Aorta (tissue), 5 donors: ENCODE measurements at regions not wholly inside any gene's neighbourhood (a gene's known extent, or its start where the extent isn't known, plus 50 kb on each side); places are given as distances from the start of the nearest gene placed in this dataset.
A peak's percentile ranks its signal among the peaks of the same experiment; 100 is the strongest.
"Not testable (repeated sequence)": the region's sequence is repeated elsewhere in the genome, so short reads cannot be mapped to it uniquely, and the experiment has no call there.

Experiments used
- ATAC-seq: fragments of 200-7000 bp; cut with Tn5 transposase; one replicate; pipeline ENCODE4 v1.9.1; 2022; ENCODE audit warnings: moderate library complexity; ENCODE audit not compliant: low FRiP score
- DNase-seq, 2 donors: peaks; one replicate each; pipeline ENCODE4 v3.0.0-alpha.2; 2020
- H3K27ac ChIP-seq, 2 donors: one replicate each; pipeline ENCODE4 v1.5.1; 2013; ENCODE audit warnings: low read length in 2 of 2, mild to moderate bottlenecking in 2 of 2, moderate library complexity in 2 of 2, control low read depth in 1 of 2, inconsistent platforms in 1 of 2, low read depth in 1 of 2
- H3K27me3 ChIP-seq, 2 donors: one replicate each; pipeline ENCODE4 v1.6.1; 2013; ENCODE audit warnings: control low read depth in 1 of 2, low read length in 1 of 2, mild to moderate bottlenecking in 1 of 2, moderate library complexity in 1 of 2; ENCODE audit not compliant: insufficient read depth in 2 of 2, control insufficient read depth in 1 of 2
- H3K36me3 ChIP-seq, 2 donors: one replicate each; pipeline ENCODE4 v1.6.1; 2013; ENCODE audit warnings: control low read depth in 1 of 2, low read length in 1 of 2, mild to moderate bottlenecking in 1 of 2; ENCODE audit not compliant: insufficient read depth in 2 of 2, control insufficient read depth in 1 of 2
- H3K4me1 ChIP-seq, 2 donors: one replicate each; pipeline ENCODE4 v1.6.1; 2013; ENCODE audit warnings: low read length in 2 of 2, control low read depth in 1 of 2, mild to moderate bottlenecking in 1 of 2, moderate library complexity in 1 of 2; ENCODE audit not compliant: insufficient read depth in 2 of 2, control insufficient read depth in 1 of 2
- H3K4me3 ChIP-seq, 2 donors: one replicate each; pipeline ENCODE4 v1.5.1; 2013; ENCODE audit warnings: low read length in 2 of 2, control low read depth in 1 of 2, mild to moderate bottlenecking in 1 of 2
- H3K9me3 ChIP-seq: one replicate; pipeline ENCODE4 v1.6.1; 2013; ENCODE audit warnings: mild to moderate bottlenecking, low read length; ENCODE audit not compliant: control insufficient read depth
- WGBS, 2 donors: extraction: QIAGEN DNeasy Blood & Tissue Kit; methylation state at CpG; one replicate each; pipeline ENCODE4 v1.1.7; 2013; 5-methylcytosine and 5-hydroxymethylcytosine counted together
- intact Hi-C, 2 donors: fragments of 100-400 bp; cut with DNase I; formaldehyde crosslinking; loops; one replicate each; pipeline versions ENCODE4 v1.14.2 to v1.15.0; 2022
- donor health status: healthy with polysubstance abuse.
- donor health status: Bipolar disorder and iron deficiency.
- donor health status: DM: no; HTN: no; CAD: no.
- donor health status: DM: no; HTN: no; CAD: no.
- donor health status: DM: yes; HTN: yes; CAD: no.

DNA sequence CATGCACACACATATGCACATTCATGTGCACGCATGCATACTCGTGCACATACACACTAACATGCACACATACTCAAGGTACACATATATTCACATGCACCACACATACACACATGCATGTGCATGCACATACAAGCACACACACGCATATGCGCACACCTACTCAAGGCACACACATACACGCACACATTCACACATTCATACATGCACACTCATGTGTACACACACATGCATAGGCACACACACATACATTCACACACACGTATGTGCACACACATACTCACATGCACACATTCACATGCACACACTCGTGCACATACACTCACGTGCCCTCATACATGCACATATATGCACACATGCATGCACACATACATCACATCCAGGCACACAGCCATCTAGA is 489.0 kb downstream of the MN1 start:
- WGBS, 2 donors, result 57 to 59% methylated on average over 8 of the region's 8 CpGs
- no peak overlapping the region for H3K4me3 ChIP-seq
- H3K27ac ChIP-seq, result no peak overlapping the region
- no peaks in the 10 kb centered on the region for H3K4me1 ChIP-seq
- ATAC-seq (no peak), DNase-seq (no peak)
- no peaks in the 10 kb centered on the region for H3K9me3 ChIP-seq
- no peaks in the 10 kb centered on the region for H3K36me3 ChIP-seq
- no peaks in the 10 kb centered on the region for H3K27me3 ChIP-seq
- intact Hi-C loops, result no loop called here

DNA sequence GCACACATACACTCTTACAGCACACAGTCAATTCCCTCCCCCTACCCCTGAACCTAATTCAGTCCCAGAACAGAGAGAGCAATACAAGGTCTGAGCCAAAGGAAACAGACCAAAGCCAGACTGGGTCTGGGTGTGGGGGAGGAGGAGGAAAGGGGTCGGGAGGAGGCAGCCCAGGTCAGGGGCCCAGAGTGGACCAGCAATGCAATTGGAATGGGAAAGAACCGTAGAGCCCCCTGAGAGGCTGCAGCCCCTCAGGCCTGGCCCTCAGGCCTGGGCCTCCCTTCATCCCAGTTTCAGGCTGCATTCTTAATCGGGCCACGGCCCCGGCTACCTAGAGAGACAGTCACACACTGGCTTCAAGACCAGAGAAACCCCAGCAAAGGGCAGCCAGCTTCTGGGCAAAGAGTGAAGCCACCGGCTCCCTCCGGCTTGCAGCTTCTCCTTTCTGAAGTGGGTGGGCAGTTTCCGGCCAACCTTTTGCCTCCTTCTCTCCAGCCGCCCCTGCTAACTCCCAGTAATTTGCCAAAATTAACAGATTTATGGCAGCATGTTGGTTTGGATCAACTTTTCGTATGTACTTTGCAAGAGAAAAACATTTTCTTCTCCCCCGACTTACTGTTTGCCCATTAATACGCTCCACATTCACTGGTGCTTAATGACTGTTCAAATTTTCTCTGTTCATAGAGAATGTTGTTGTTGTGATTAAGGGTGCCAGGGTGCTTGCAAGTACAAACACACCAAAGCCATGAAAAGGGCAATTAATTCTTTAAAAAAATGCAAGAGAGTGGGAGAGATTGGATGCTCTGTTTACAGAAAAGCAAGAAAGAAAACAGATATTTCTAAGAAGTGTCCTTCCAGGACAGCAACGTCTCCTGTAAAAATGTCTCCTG is 488.3 kb downstream of the MN1 start:
- Histone ChIP-seq H3K4me1 (no peaks in the 10 kb centered on the region), H3K27me3 (no peaks in the 10 kb centered on the region), H3K27ac (peak overlapping the region in 1 of 2 donors; percentile 32), H3K36me3 (no peaks in the 10 kb centered on the region), H3K9me3 (no peaks in the 10 kb centered on the region), H3K4me3 (no peak overlapping the region)
- WGBS, 2 donors, result 1 to 4% methylated on average over 13 of the region's 13 CpGs
- no peak for ATAC-seq
- DNase-seq, result no peak
- intact Hi-C loops, result no loop called here

GRCh38 chr22:27314276-27314807 is 487.2 kb downstream of the MN1 start:
- ATAC-seq, result no peak
- no peaks in the 10 kb centered on the region for H3K9me3 ChIP-seq
- H3K4me1 ChIP-seq, result no peaks in the 10 kb centered on the region
- intact Hi-C loops, result no loop called here
- H3K4me3 ChIP-seq, result no peak overlapping the region
- DNase-seq, result no peak
- WGBS, 2 donors, result 75 to 77% methylated on average over 9 of the region's 9 CpGs
- no peaks in the 10 kb centered on the region for H3K27me3 ChIP-seq
- H3K36me3 ChIP-seq, result no peaks in the 10 kb centered on the region
- H3K27ac ChIP-seq, result no peak overlapping the region

DNA sequence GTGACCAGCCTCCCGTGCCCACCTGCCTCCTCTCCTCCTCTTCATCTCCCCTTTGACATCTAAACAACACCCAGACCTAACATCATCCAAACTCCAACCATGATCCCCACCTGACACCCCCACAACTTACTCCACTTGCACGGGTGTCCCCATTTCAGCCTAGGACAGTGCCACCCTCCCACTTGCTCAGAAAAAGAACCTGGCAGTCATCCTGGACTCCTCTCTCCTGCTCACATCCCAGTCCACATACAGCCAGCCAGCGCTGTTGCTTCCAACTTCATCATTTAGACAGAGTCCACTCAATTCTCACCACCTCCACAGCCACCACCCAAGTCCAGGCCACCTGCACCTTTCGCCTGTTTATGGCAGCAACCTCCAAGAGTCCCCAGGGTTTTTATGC is 485.7 kb downstream of the MN1 start:
- no peak overlapping the region for H3K4me3 ChIP-seq
- no peaks in the 10 kb centered on the region for H3K27me3 ChIP-seq
- no peak overlapping the region for H3K27ac ChIP-seq
- H3K4me1 ChIP-seq, result no peaks in the 10 kb centered on the region
- no peak for ATAC-seq
- no peaks in the 10 kb centered on the region for H3K9me3 ChIP-seq
- no peaks in the 10 kb centered on the region for H3K36me3 ChIP-seq
- intact Hi-C loops, result no loop called here
- WGBS, 2 donors, result 97 to 98% methylated on average over 4 of the region's 4 CpGs
- DNase-seq, result no peak

- Histone ChIP-seq H3K36me3 (no peaks in the 10 kb centered on the region), H3K27me3 (no peaks in the 10 kb centered on the region), H3K9me3 (no peaks in the 10 kb centered on the region), H3K4me1 (no peaks in the 10 kb centered on the region), H3K4me3 (no peak overlapping the region), H3K27ac (no peak overlapping the region)
- DNase-seq (no peak), ATAC-seq (no peak)
- 81 to 83% methylated on average over 5 of the region's 5 CpGs for WGBS, 2 donors
- intact Hi-C loops, result no loop called here
Measured at GRCh38 chr22:27317096-27317495, 484.5 kb downstream of the MN1 start.

DNA sequence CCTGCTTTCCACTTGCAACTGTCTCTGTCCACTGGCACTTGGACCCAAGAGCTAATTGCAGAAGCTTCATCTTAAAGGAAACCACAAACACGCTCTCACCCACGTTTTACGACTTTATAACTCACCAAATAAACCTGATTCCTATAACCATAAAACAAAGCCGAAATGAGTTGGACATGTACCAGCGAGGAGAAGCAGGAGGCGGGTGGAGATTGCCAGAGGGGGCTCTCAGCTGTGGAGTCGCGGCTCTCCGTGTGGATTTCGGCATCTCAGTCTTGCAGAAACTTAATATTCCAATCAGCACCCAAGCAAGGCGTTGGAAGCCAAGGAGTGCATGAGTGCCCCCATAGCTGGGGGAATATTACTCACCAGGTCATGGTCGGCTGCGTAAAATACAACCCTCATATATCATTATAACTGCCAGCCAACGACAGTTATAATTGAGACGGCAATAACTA is 483.6 kb downstream of the MN1 start:
- WGBS, 2 donors, result 81 to 82% methylated on average over 15 of the region's 15 CpGs
- intact Hi-C loops, result no loop called here

DNA sequence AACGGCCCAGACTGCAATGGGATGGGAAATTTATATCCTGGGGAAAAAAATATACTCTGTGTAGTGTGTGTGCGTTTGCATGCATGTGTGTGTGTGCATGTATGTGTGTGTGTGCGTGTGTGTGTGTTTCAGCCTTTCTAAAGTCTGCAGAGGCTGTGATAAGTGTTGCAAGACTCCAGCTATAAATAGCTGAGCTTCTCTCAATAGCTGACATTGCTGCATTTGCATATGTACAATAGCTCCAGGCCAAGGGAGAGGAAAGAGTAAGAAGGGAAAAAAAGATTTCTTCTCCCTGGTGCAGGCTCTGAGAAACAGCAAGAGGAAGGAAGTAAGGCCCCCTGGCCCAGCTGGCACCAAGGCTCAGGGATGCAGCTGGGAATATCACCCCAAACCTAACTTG is 483.0 kb downstream of the MN1 start:
- DNase-seq, result peak in 1 of 2 donors; percentile 11
- no peaks in the 10 kb centered on the region for H3K36me3 ChIP-seq
- intact Hi-C loops, result no loop called here
- H3K27ac ChIP-seq, result no peak overlapping the region
- peak; percentile 31 for ATAC-seq
- H3K4me1 ChIP-seq, result no peaks in the 10 kb centered on the region
- H3K9me3 ChIP-seq, result no peaks in the 10 kb centered on the region
- no peaks in the 10 kb centered on the region for H3K27me3 ChIP-seq
- 33 to 36% methylated on average over 3 of the region's 3 CpGs for WGBS, 2 donors
- no peak overlapping the region for H3K4me3 ChIP-seq

More for the DNA sequence above, 483.6 kb downstream of the MN1 start:
- Histone ChIP-seq H3K27ac (no peak overlapping the region), H3K4me1 (no peaks in the 10 kb centered on the region), H3K27me3 (no peaks in the 10 kb centered on the region), H3K9me3 (no peaks in the 10 kb centered on the region), H3K36me3 (no peaks in the 10 kb centered on the region), H3K4me3 (no peak overlapping the region)
- no peak for ATAC-seq
- DNase-seq, result peak in 1 of 2 donors; percentile 38

- no peaks in the 10 kb centered on the region for H3K27me3 ChIP-seq
- H3K4me3 ChIP-seq, result no peak overlapping the region
- H3K27ac ChIP-seq, result no peak overlapping the region
- no peaks in the 10 kb centered on the region for H3K36me3 ChIP-seq
- intact Hi-C loops, result no loop called here
- no peaks in the 10 kb centered on the region for H3K9me3 ChIP-seq
- ATAC-seq, result no peak
- no peaks in the 10 kb centered on the region for H3K4me1 ChIP-seq
- DNase-seq, result no peak
- 18 to 39% methylated on average over 15 of the region's 15 CpGs for WGBS, 2 donors
Measured at GRCh38 chr22:27323661-27324060, 477.9 kb downstream of the MN1 start.

DNA sequence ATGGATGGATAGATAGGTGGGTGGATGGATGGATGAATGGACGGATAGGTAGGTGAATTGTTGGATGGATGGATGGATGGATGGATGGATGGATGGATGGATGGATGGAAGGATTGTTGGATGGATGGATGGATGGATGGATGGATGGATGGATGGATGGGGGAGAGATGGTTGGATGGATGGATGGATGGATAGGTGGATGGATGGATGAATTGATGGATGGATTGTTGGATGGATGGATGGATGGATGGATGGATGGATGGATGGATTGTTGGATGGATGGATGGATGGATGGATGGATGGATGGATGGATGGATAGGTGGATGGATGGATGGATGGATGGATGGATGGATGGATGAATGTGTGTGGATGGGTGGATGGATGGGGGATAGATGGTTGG is 476.6 kb downstream of the MN1 start:
- H3K27me3 ChIP-seq, intact Hi-C loops, H3K36me3 ChIP-seq: not testable (repeated sequence)

More for the DNA sequence above, 476.6 kb downstream of the MN1 start:
- H3K27ac ChIP-seq, H3K4me1 ChIP-seq, ATAC-seq, H3K9me3 ChIP-seq, H3K4me3 ChIP-seq, DNase-seq: not testable (repeated sequence)
- WGBS, 2 donors, result 96 to 100% methylated on average over 1 of the region's 1 CpG
